ENCODE measurements at regions not wholly inside any gene's neighbourhood (a gene's known extent, or its start where the extent isn't known, plus 50 kb on each side); places are given as distances from the start of the nearest gene placed in this dataset.

DNA sequence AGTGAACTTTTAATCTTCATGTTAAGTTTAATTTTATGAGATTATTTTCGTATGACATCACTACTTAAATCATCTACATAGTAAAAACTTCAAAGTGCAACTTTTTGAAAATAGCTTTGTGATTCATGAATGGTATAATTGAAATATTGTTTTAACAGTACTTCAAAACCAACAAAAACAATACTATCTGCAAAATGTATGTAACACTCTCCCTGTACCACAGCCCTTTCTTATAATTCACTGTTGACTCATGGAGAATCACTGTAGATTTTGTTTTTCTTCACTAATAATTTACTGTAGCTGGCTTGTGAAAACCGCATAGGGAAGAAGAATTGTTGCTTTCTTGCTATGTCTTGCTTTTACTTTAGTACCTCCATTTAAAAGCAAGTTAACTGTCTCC, 301.4 kb upstream of the ADAMTS5 start:
- H3K9me3 Mint-ChIP-seq (ENCODE audit: insufficient read depth) = no peaks in the 10 kb centered on the region
- Histone ChIP-seq H3K9ac (ENCODE audit: low read length) (no peak overlapping the region), H3K79me2 (ENCODE audit: control insufficient read depth, insufficient read depth, low read length) (no peaks in the 10 kb centered on the region), H3K4me1 (ENCODE audit: control insufficient read depth in 2 of 2, insufficient read depth in 2 of 2, low read length in 2 of 2) (no peaks in the 10 kb centered on the region), H3K9me3 (ENCODE audit: control extremely low read depth in 1 of 3, control insufficient read depth in 2 of 3, insufficient read depth in 1 of 3, low read length in 2 of 3) (no peaks in the 10 kb centered on the region), H3K4me2 (replicated peaks; ENCODE audit: low read depth, low read length, poor library complexity, severe bottlenecking) (no peak overlapping the region), H4K20me1 (ENCODE audit: control insufficient read depth, insufficient read depth, low read length, poor library complexity, severe bottlenecking) (no peaks in the 10 kb centered on the region), H3K36me3 (replicated peaks in 1 of 2; ENCODE audit: control extremely low read depth in 1 of 2, control insufficient read depth in 1 of 2, extremely low read depth in 1 of 2, insufficient read depth in 2 of 2, low read length in 1 of 2) (no peaks in the 10 kb centered on the region), H3K4me3 (ENCODE audit: control extremely low read depth in 1 of 5, extremely low read depth in 1 of 5, insufficient read depth in 1 of 5, low read depth in 2 of 5, low read length in 4 of 5) (no peak overlapping the region), H3K27ac (ENCODE audit: low read length in 2 of 2) (no peak overlapping the region), H3K27me3 (replicated peaks in 1 of 4; ENCODE audit: control extremely low read depth in 1 of 4, control insufficient read depth in 3 of 4, insufficient read depth in 4 of 4, low read length in 3 of 4) (no peaks in the 10 kb centered on the region), H2AFZ (ENCODE audit: insufficient read depth, low read depth, low read length, poor library complexity, severe bottlenecking) (no peak overlapping the region)
- POLR2A ChIA-PET = no interaction called here
- WGBS (ENCODE audit: insufficient coverage) = no CpG with 5 or more reads among the region's 2 CpGs
- no peak for DNase-seq
- no peaks in the 10 kb centered on the region for H3K27me3 Mint-ChIP-seq
- H3K4me1 Mint-ChIP-seq = no peaks in the 10 kb centered on the region
- TF ChIP-seq CTCF (IDR thresholded peaks at IDR 0.05) (no peak), EZH2 (IDR thresholded peaks at IDR 0.05; ENCODE audit: borderline replicate concordance, insufficient read depth, low read depth, low read length, poor library complexity, severe bottlenecking) (no peak)
- CTCF ChIA-PET = no interaction called here
- H3K4me3 Mint-ChIP-seq = no peak overlapping the region
- ATAC-seq (ENCODE audit: low read depth) = no peak
- intact Hi-C loops (cut with micrococcal nuclease) = no loop called here
- H3K27ac Mint-ChIP-seq = no peak overlapping the region

DNA sequence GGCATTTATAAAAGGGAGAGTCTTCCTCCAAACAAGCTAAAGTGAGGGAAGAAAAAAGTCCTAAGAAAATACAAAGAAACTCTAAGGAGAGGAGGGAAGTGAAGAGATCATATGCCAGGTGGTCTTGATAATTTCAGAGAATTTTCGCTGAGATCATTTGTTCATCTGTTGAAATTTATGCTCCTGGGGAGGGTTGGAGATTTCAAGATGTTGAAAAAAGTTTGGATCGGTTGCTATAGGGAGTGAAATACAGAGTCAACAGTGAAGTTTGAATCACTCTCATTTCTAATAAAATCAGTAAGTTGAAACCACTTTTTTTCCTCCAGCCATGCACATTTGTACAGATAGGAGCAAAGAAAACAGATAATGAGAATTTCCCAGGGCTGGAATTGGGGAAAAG, 299.1 kb upstream of the ADAMTS5 start:
- Histone ChIP-seq H3K27ac (ENCODE audit: low read length in 2 of 2) (no peak overlapping the region), H3K79me2 (ENCODE audit: control insufficient read depth, insufficient read depth, low read length) (no peaks in the 10 kb centered on the region), H3K36me3 (replicated peaks in 1 of 2; ENCODE audit: control extremely low read depth in 1 of 2, control insufficient read depth in 1 of 2, extremely low read depth in 1 of 2, insufficient read depth in 2 of 2, low read length in 1 of 2) (no peaks in the 10 kb centered on the region), H3K4me2 (replicated peaks; ENCODE audit: low read depth, low read length, poor library complexity, severe bottlenecking) (no peak overlapping the region), H3K27me3 (replicated peaks in 1 of 4; ENCODE audit: control extremely low read depth in 1 of 4, control insufficient read depth in 3 of 4, insufficient read depth in 4 of 4, low read length in 3 of 4) (no peaks in the 10 kb centered on the region), H3K9ac (ENCODE audit: low read length) (no peak overlapping the region), H4K20me1 (ENCODE audit: control insufficient read depth, insufficient read depth, low read length, poor library complexity, severe bottlenecking) (no peaks in the 10 kb centered on the region), H2AFZ (ENCODE audit: insufficient read depth, low read depth, low read length, poor library complexity, severe bottlenecking) (no peak overlapping the region), H3K4me3 (ENCODE audit: control extremely low read depth in 1 of 5, extremely low read depth in 1 of 5, insufficient read depth in 1 of 5, low read depth in 2 of 5, low read length in 4 of 5) (no peak overlapping the region), H3K9me3 (ENCODE audit: control extremely low read depth in 1 of 3, control insufficient read depth in 2 of 3, insufficient read depth in 1 of 3, low read length in 2 of 3) (no peaks in the 10 kb centered on the region), H3K4me1 (ENCODE audit: control insufficient read depth in 2 of 2, insufficient read depth in 2 of 2, low read length in 2 of 2) (no peaks in the 10 kb centered on the region)
- intact Hi-C loops (cut with micrococcal nuclease) = no loop called here
- DNase-seq (no peak), ATAC-seq (ENCODE audit: low read depth) (no peak)
- TF ChIP-seq EZH2 (IDR thresholded peaks at IDR 0.05; ENCODE audit: borderline replicate concordance, insufficient read depth, low read depth, low read length, poor library complexity, severe bottlenecking) (no peak), CTCF (IDR thresholded peaks at IDR 0.05) (no peak)
- H3K9me3 Mint-ChIP-seq (ENCODE audit: insufficient read depth) = no peaks in the 10 kb centered on the region
- no peaks in the 10 kb centered on the region for H3K27me3 Mint-ChIP-seq
- H3K4me1 Mint-ChIP-seq = no peaks in the 10 kb centered on the region
- no CpG with 5 or more reads among the region's 2 CpGs for WGBS (ENCODE audit: insufficient coverage)
- POLR2A ChIA-PET = no interaction called here
- H3K4me3 Mint-ChIP-seq = no peak overlapping the region
- no peak overlapping the region for H3K27ac Mint-ChIP-seq
- CTCF ChIA-PET = no interaction called here
